ENCODE measurements at regions not wholly inside any gene's neighbourhood (a gene's known extent, or its start where the extent isn't known, plus 50 kb on each side); places are given as distances from the start of the nearest gene placed in this dataset.

DNA sequence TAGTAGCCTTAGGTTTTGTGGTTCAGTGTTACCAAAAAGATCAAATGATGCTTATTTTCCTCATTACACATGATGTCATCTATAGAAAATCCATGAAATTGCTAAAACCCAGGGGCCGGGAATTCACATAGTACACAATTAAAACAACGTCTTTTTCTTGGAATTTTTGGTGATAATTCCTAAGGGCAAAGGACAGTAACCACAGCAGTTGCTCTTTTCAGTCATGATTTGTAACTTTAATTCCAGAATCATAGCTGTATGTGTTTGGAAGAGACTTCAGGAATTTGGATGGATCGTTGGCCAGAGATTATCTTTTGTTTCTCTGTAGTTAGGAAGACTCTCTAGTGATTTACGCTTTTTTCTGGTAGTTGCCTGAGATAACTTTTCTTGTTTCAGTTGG lies 748.7 kb downstream of the TLE4 start:
- TF ChIP-seq, protein P1, sequence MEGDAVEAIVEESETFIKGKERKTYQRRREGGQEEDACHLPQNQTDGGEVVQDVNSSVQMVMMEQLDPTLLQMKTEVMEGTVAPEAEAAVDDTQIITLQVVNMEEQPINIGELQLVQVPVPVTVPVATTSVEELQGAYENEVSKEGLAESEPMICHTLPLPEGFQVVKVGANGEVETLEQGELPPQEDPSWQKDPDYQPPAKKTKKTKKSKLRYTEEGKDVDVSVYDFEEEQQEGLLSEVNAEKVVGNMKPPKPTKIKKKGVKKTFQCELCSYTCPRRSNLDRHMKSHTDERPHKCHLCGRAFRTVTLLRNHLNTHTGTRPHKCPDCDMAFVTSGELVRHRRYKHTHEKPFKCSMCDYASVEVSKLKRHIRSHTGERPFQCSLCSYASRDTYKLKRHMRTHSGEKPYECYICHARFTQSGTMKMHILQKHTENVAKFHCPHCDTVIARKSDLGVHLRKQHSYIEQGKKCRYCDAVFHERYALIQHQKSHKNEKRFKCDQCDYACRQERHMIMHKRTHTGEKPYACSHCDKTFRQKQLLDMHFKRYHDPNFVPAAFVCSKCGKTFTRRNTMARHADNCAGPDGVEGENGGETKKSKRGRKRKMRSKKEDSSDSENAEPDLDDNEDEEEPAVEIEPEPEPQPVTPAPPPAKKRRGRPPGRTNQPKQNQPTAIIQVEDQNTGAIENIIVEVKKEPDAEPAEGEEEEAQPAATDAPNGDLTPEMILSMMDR (optimal IDR thresholded peaks at IDR 0.05 in 1 of 3, IDR thresholded peaks at IDR 0.05 in 1 of 3, conservative IDR thresholded peaks at IDR 0.05 in 1 of 3; ENCODE audit: extremely low read depth in 1 of 3, insufficient read depth in 2 of 3, low read length in 3 of 3), result no peak
- TF ChIP-seq EZH2 (IDR thresholded peaks at IDR 0.05; ENCODE audit: low read length), result no peak
- H3K27me3 ChIP-seq (ENCODE audit: control insufficient read depth, extremely low read depth, insufficient read depth, low read length), result no peaks in the 10 kb centered on the region
- H3K9ac ChIP-seq (ENCODE audit: control insufficient read depth, extremely low read depth, insufficient read depth, low read length), result no peak overlapping the region
- dilution Hi-C loops (cut with MboI; ENCODE audit: extremely low pct_ligation_motif_present, low sequenced_read_pairs), result no loop called here
- H3K4me1 ChIP-seq (ENCODE audit: control insufficient read depth, extremely low read depth, insufficient read depth, low read length), result no peaks in the 10 kb centered on the region
- no peak overlapping the region for H3K4me2 ChIP-seq (ENCODE audit: control insufficient read depth, extremely low read depth, insufficient read depth, low read depth, low read length)
- H3K9me1 ChIP-seq (ENCODE audit: control insufficient read depth, extremely low read depth, insufficient read depth, low read length), result no peaks in the 10 kb centered on the region
- DNase-seq (ENCODE audit: low read depth, low spot score) (no peak), FAIRE-seq (no peak)
- no peak overlapping the region for H3K4me3 ChIP-seq (ENCODE audit: control insufficient read depth in 2 of 3, extremely low read depth in 1 of 3, insufficient read depth in 2 of 3, low read depth in 1 of 3, low read length in 3 of 3)
- no peak overlapping the region for H2AFZ ChIP-seq (ENCODE audit: control insufficient read depth, low read length)
- H3K36me3 ChIP-seq (ENCODE audit: control insufficient read depth in 2 of 2, extremely low read depth in 1 of 2, insufficient read depth in 2 of 2, low read length in 2 of 2), result no peaks in the 10 kb centered on the region
- H3K27ac ChIP-seq (ENCODE audit: control insufficient read depth, insufficient read depth, low read length), result no peak overlapping the region
- no peaks in the 10 kb centered on the region for H4K20me1 ChIP-seq (ENCODE audit: control insufficient read depth, extremely low read depth, insufficient read depth, low read length)
- H3K9me3 ChIP-seq (ENCODE audit: control insufficient read depth, low read depth, low read length), result no peaks in the 10 kb centered on the region
- no peaks in the 10 kb centered on the region for H3K79me2 ChIP-seq (ENCODE audit: control insufficient read depth, insufficient read depth, low read length)

DNA sequence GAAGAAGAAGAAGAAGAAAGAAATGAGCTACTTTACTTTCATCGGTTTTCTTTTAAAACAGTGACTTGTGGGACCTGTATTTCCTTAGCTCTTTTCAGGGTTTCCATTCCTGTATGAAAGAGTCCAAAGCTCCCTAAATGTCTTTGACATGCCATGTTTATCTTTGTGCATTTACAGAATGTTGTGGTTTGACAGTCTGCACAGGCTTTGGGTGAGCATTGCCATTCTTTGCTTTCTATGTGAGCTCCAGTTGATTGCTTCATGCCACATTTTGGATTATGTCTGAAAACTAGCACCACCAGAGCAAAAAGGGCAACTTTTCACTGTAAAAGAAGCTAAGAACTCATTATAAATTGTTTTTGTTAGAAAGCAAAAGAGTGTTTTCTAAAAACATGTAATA lies 733.4 kb downstream of the TLE4 start:
- Histone ChIP-seq H3K79me2 (ENCODE audit: control insufficient read depth, insufficient read depth, low read length) (no peaks in the 10 kb centered on the region), H3K4me1 (ENCODE audit: control insufficient read depth, extremely low read depth, insufficient read depth, low read length) (no peaks in the 10 kb centered on the region), H3K27me3 (ENCODE audit: control insufficient read depth, extremely low read depth, insufficient read depth, low read length) (no peaks in the 10 kb centered on the region), H2AFZ (ENCODE audit: control insufficient read depth, low read length) (no peak overlapping the region), H3K4me3 (ENCODE audit: control insufficient read depth in 2 of 3, extremely low read depth in 1 of 3, insufficient read depth in 2 of 3, low read depth in 1 of 3, low read length in 3 of 3) (no peak overlapping the region), H4K20me1 (ENCODE audit: control insufficient read depth, extremely low read depth, insufficient read depth, low read length) (no peaks in the 10 kb centered on the region), H3K4me2 (ENCODE audit: control insufficient read depth, extremely low read depth, insufficient read depth, low read depth, low read length) (no peak overlapping the region), H3K9me3 (ENCODE audit: control insufficient read depth, low read depth, low read length) (no peaks in the 10 kb centered on the region), H3K36me3 (ENCODE audit: control insufficient read depth in 2 of 2, extremely low read depth in 1 of 2, insufficient read depth in 2 of 2, low read length in 2 of 2) (no peaks in the 10 kb centered on the region), H3K27ac (ENCODE audit: control insufficient read depth, insufficient read depth, low read length) (no peak overlapping the region), H3K9me1 (ENCODE audit: control insufficient read depth, extremely low read depth, insufficient read depth, low read length) (no peaks in the 10 kb centered on the region), H3K9ac (ENCODE audit: control insufficient read depth, extremely low read depth, insufficient read depth, low read length) (no peak overlapping the region)
- TF ChIP-seq, protein P1 (optimal IDR thresholded peaks at IDR 0.05 in 1 of 3, IDR thresholded peaks at IDR 0.05 in 1 of 3, conservative IDR thresholded peaks at IDR 0.05 in 1 of 3; ENCODE audit: extremely low read depth in 1 of 3, insufficient read depth in 2 of 3, low read length in 3 of 3), result no peak
- no peak for TF ChIP-seq EZH2 (IDR thresholded peaks at IDR 0.05; ENCODE audit: low read length)
- FAIRE-seq, result no peak
- no peak for DNase-seq (ENCODE audit: low read depth, low spot score)
- dilution Hi-C loops (cut with MboI; ENCODE audit: extremely low pct_ligation_motif_present, low sequenced_read_pairs), result no loop called here
